ENCODE measurements at regions not wholly inside any gene's neighbourhood (a gene's known extent, or its start where the extent isn't known, plus 50 kb on each side); places are given as distances from the start of the nearest gene placed in this dataset.

GRCh38 chr4:110381784-110382183 lies 94.2 kb upstream of the ENPEP start:
- Histone ChIP-seq H3K9me3 (ENCODE audit: control insufficient read depth, insufficient read depth, low read depth, low read length) (no peaks in the 10 kb centered on the region), H3K4me1 (ENCODE audit: control insufficient read depth, insufficient read depth, low read length) (no peaks in the 10 kb centered on the region), H3K27me3 (ENCODE audit: control insufficient read depth, insufficient read depth, low read length) (no peaks in the 10 kb centered on the region), H3K4me3 (ENCODE audit: low read depth in 2 of 2, low read length in 2 of 2) (no peak overlapping the region), H3K36me3 (ENCODE audit: control insufficient read depth, insufficient read depth, low read length) (no peaks in the 10 kb centered on the region), H3K27ac (ENCODE audit: low read length) (no peak overlapping the region)
- in situ Hi-C loops (cut with HindIII; ENCODE audit: low pct_unique_long_range_greater_than_20kb, low sequenced_read_pairs) = no loop called here
- TF ChIP-seq TCF7L2 (IDR thresholded peaks at IDR 0.05; ENCODE audit: low read depth, low read length) = no peak
- no peak for TF ChIP-seq SIN3A (IDR thresholded peaks at IDR 0.05; ENCODE audit: borderline replicate concordance, insufficient read depth, low read depth, low read length)
- TF ChIP-seq POLR2AphosphoS5 (IDR thresholded peaks at IDR 0.05; ENCODE audit: low read depth, low read length) = no peak
- DNase-seq (ENCODE audit: low read depth, low spot score) (no peak), ATAC-seq (no peak)
- ChIA-PET CTCF (no interaction called here), POLR2A (no interaction called here)
- intact Hi-C loops (cut with micrococcal nuclease; ENCODE audit: unreplicated experiment) = no loop called here
- BruUV-seq (replicated peaks) = no TSS peak

GRCh38 chr4:110372485-110372884 lies 103.5 kb upstream of the ENPEP start:
- CTCF ChIA-PET = no interaction called here
- H3K9me3 ChIP-seq (ENCODE audit: control insufficient read depth, insufficient read depth, low read depth, low read length) = no peaks in the 10 kb centered on the region
- no peaks in the 10 kb centered on the region for H3K27me3 ChIP-seq (ENCODE audit: control insufficient read depth, insufficient read depth, low read length)
- no peaks in the 10 kb centered on the region for H3K4me1 ChIP-seq (ENCODE audit: control insufficient read depth, insufficient read depth, low read length)
- in situ Hi-C loops (cut with HindIII; ENCODE audit: low pct_unique_long_range_greater_than_20kb, low sequenced_read_pairs) = no loop called here
- DNase-seq (ENCODE audit: low read depth, low spot score) (no peak), ATAC-seq (no peak)
- no peak overlapping the region for H3K4me3 ChIP-seq (ENCODE audit: low read depth in 2 of 2, low read length in 2 of 2)
- TF ChIP-seq SIN3A (IDR thresholded peaks at IDR 0.05; ENCODE audit: borderline replicate concordance, insufficient read depth, low read depth, low read length) = no peak
- no peak for TF ChIP-seq POLR2AphosphoS5 (IDR thresholded peaks at IDR 0.05; ENCODE audit: low read depth, low read length)
- no peak for TF ChIP-seq TCF7L2 (IDR thresholded peaks at IDR 0.05; ENCODE audit: low read depth, low read length)
- TF ChIP-seq CTCF (IDR thresholded peaks at IDR 0.05) = no peak
- no peak for TF ChIP-seq REST (IDR thresholded peaks at IDR 0.05; ENCODE audit: insufficient read depth in 1 of 2, low read depth in 2 of 2, low read length in 1 of 2)
- no peaks in the 10 kb centered on the region for H3K36me3 ChIP-seq (ENCODE audit: control insufficient read depth, insufficient read depth, low read length)
- H3K27ac ChIP-seq (ENCODE audit: low read length) = no peak overlapping the region
- no TSS peak for BruUV-seq (replicated peaks)
- POLR2A ChIA-PET = no interaction called here
- intact Hi-C loops (cut with micrococcal nuclease; ENCODE audit: unreplicated experiment) = no loop called here

- BruUV-seq (replicated peaks) = no TSS peak
- no peaks in the 10 kb centered on the region for H3K36me3 ChIP-seq (ENCODE audit: control insufficient read depth, insufficient read depth, low read length)
- ChIA-PET CTCF (no interaction called here), POLR2A (no interaction called here)
- DNase-seq (ENCODE audit: low read depth, low spot score) (no peak), ATAC-seq (no peak)
- no peak overlapping the region for H3K4me3 ChIP-seq (ENCODE audit: low read depth in 2 of 2, low read length in 2 of 2)
- no peak overlapping the region for H3K27ac ChIP-seq (ENCODE audit: low read length)
- no peaks in the 10 kb centered on the region for H3K27me3 ChIP-seq (ENCODE audit: control insufficient read depth, insufficient read depth, low read length)
- H3K4me1 ChIP-seq (ENCODE audit: control insufficient read depth, insufficient read depth, low read length) = no peaks in the 10 kb centered on the region
- TF ChIP-seq TCF7L2 (IDR thresholded peaks at IDR 0.05; ENCODE audit: low read depth, low read length) (no peak), REST (IDR thresholded peaks at IDR 0.05; ENCODE audit: insufficient read depth in 1 of 2, low read depth in 2 of 2, low read length in 1 of 2) (no peak), CTCF (IDR thresholded peaks at IDR 0.05) (no peak), POLR2AphosphoS5 (IDR thresholded peaks at IDR 0.05; ENCODE audit: low read depth, low read length) (no peak), SIN3A (IDR thresholded peaks at IDR 0.05; ENCODE audit: borderline replicate concordance, insufficient read depth, low read depth, low read length) (no peak)
- no peaks in the 10 kb centered on the region for H3K9me3 ChIP-seq (ENCODE audit: control insufficient read depth, insufficient read depth, low read depth, low read length)
- in situ Hi-C loops (cut with HindIII; ENCODE audit: low pct_unique_long_range_greater_than_20kb, low sequenced_read_pairs) = no loop called here
- intact Hi-C loops (cut with micrococcal nuclease; ENCODE audit: unreplicated experiment) = no loop called here
Observed at GRCh38 chr4:110371016-110371770, 104.8 kb upstream of the ENPEP start.
